ENCODE measurements at regions not wholly inside any gene's neighbourhood (a gene's known extent, or its start where the extent isn't known, plus 50 kb on each side); places are given as distances from the start of the nearest gene placed in this dataset.

- Histone ChIP-seq H3K79me2 (ENCODE audit: insufficient read depth, low read length) (no peaks in the 10 kb centered on the region), H3K4me2 (ENCODE audit: low read length) (no peak overlapping the region), H3K9ac (ENCODE audit: low read length) (no peak overlapping the region), H3K9me2 (ENCODE audit: insufficient read depth) (no peaks in the 10 kb centered on the region), H3K27ac (ENCODE audit: low read depth, low read length) (no peak overlapping the region), H4K20me1 (ENCODE audit: insufficient read depth) (no peaks in the 10 kb centered on the region), H2AFZ (ENCODE audit: low read depth, low read length, poor library complexity, severe bottlenecking) (no peak overlapping the region), H3K4me3 (replicated peaks in 1 of 2; ENCODE audit: low read depth in 1 of 2, low read length in 2 of 2) (no peak overlapping the region), H3K36me3 (ENCODE audit: control insufficient read depth in 1 of 2, insufficient read depth in 2 of 2, low read length in 2 of 2) (no peaks in the 10 kb centered on the region), H3K9me3 (ENCODE audit: control insufficient read depth in 1 of 2, insufficient read depth in 1 of 2, low read depth in 1 of 2, low read length in 2 of 2) (no peaks in the 10 kb centered on the region), H3K4me1 (ENCODE audit: control insufficient read depth in 1 of 2, insufficient read depth in 2 of 2, low read length in 2 of 2) (peaks cover 17 to 29% of the 10 kb centered on the region in 2 experiments; a peak in 3 of 4 replicates), H3K27me3 (ENCODE audit: insufficient read depth, low read length) (no peaks in the 10 kb centered on the region)
- ChIA-PET CTCF (no interaction called here), POLR2A (no interaction called here), RAD21 (ENCODE audit: low non-redundant PET in 1 of 2, low total read pairs in 2 of 2, uncharacterized antibody in 2 of 2, unreplicated experiment in 2 of 2) (no interaction called here)
- no peak for ATAC-seq
- intact Hi-C loops (cut with micrococcal nuclease): no loop called here
- DNase-seq (ENCODE audit: low read depth, low spot score): no peak
- TF ChIP-seq ZNF274 (IDR thresholded peaks at IDR 0.05; ENCODE audit: low read depth, low read length) (no peak), POLR2A (IDR thresholded peaks at IDR 0.05; ENCODE audit: borderline replicate concordance, extremely low read depth, insufficient read depth, insufficient read length) (no peak)
- no TSS peak for BruUV-seq (replicated peaks)
These were observed 210.4 kb upstream of the MARCKS start for GRCh38 chr6:113646701-113647100.

GRCh38 chr6:113647143-113647889, 209.8 kb upstream of the MARCKS start:
- H2AFZ ChIP-seq (ENCODE audit: low read depth, low read length, poor library complexity, severe bottlenecking): no peak overlapping the region
- no peak overlapping the region for H3K4me2 ChIP-seq (ENCODE audit: low read length)
- ChIA-PET CTCF (no interaction called here), RAD21 (ENCODE audit: low non-redundant PET in 1 of 2, low total read pairs in 2 of 2, uncharacterized antibody in 2 of 2, unreplicated experiment in 2 of 2) (no interaction called here), POLR2A (no interaction called here)
- intact Hi-C loops (cut with micrococcal nuclease): no loop called here
- H3K36me3 ChIP-seq (ENCODE audit: control insufficient read depth in 1 of 2, insufficient read depth in 2 of 2, low read length in 2 of 2): no peaks in the 10 kb centered on the region
- BruUV-seq (replicated peaks): no TSS peak
- DNase-seq (ENCODE audit: low read depth, low spot score) (no peak), ATAC-seq (no peak)
- H3K4me3 ChIP-seq (replicated peaks in 1 of 2; ENCODE audit: low read depth in 1 of 2, low read length in 2 of 2): no peak overlapping the region
- H3K9ac ChIP-seq (ENCODE audit: low read length): no peak overlapping the region
- H3K4me1 ChIP-seq (ENCODE audit: control insufficient read depth in 1 of 2, insufficient read depth in 2 of 2, low read length in 2 of 2): peaks cover 17 to 29% of the 10 kb centered on the region in 2 experiments; a peak in 3 of 4 replicates
- H3K79me2 ChIP-seq (ENCODE audit: insufficient read depth, low read length): no peaks in the 10 kb centered on the region
- H3K27ac ChIP-seq (ENCODE audit: low read depth, low read length): no peak overlapping the region
- H4K20me1 ChIP-seq (ENCODE audit: insufficient read depth): no peaks in the 10 kb centered on the region
- no peaks in the 10 kb centered on the region for H3K27me3 ChIP-seq (ENCODE audit: insufficient read depth, low read length)
- H3K9me2 ChIP-seq (ENCODE audit: insufficient read depth): no peaks in the 10 kb centered on the region
- H3K9me3 ChIP-seq (ENCODE audit: control insufficient read depth in 1 of 2, insufficient read depth in 1 of 2, low read depth in 1 of 2, low read length in 2 of 2): no peaks in the 10 kb centered on the region
- TF ChIP-seq CBX3 (IDR thresholded peaks at IDR 0.05; ENCODE audit: low read depth): no peak
- TF ChIP-seq YY1 (IDR thresholded peaks at IDR 0.05; ENCODE audit: extremely low read depth, insufficient replicate concordance, low read depth, low read length): no peak
- TF ChIP-seq ATF3 (IDR thresholded peaks at IDR 0.05): no peak
- no peak for TF ChIP-seq ZBTB33 (IDR thresholded peaks at IDR 0.05; ENCODE audit: extremely low read depth, insufficient replicate concordance, low read length)
- TF ChIP-seq JUND (IDR thresholded peaks at IDR 0.05): no peak
- TF ChIP-seq ELF1 (IDR thresholded peaks at IDR 0.05; ENCODE audit: borderline replicate concordance, low read depth): no peak
- TF ChIP-seq CTCF (IDR thresholded peaks at IDR 0.05 in 2 of 3, conservative IDR thresholded peaks at IDR 0.05 in 1 of 3; ENCODE audit: borderline replicate concordance in 1 of 3, insufficient read depth in 1 of 3, low read depth in 2 of 3, low read length in 2 of 3): no peak
- TF ChIP-seq EGR1 (IDR thresholded peaks at IDR 0.05; ENCODE audit: low read depth): no peak
- no peak for TF ChIP-seq REST (IDR thresholded peaks at IDR 0.05; ENCODE audit: low read depth)
- TF ChIP-seq ZFX (IDR thresholded peaks at IDR 0.05): no peak
